Adrenal gland (tissue), 5 donors: ENCODE measurements at regions not wholly inside any gene's neighbourhood (a gene's known extent, or its start where the extent isn't known, plus 50 kb on each side); places are given as distances from the start of the nearest gene placed in this dataset.

ENCODE experiments used
- POLR2A ChIP-seq, 2 donors: fragments of 450-650 bp; IDR thresholded peaks; one replicate each; pipeline ENCODE4 v1.6.1; 2017; ENCODE audit warnings: antibody characterized with exemption in 2 of 2, mild to moderate bottlenecking in 2 of 2, moderate library complexity in 1 of 2
- TF ChIP-seq, protein P1 (sequence below), 6 experiments: fragments of 450-650 bp in 4 of 6; fragments of 200-600 bp in 2 of 6; sonication (generic) in 1 of 6; IDR thresholded peaks; 1 replicate in 5 of 6; 2 replicates in 1 of 6; pipeline versions ENCODE4 v1.5.1 to v1.8.0; 2016 to 2021; ENCODE audit warnings: antibody characterized with exemption in 6 of 6, mild to moderate bottlenecking in 2 of 6, moderate library complexity in 1 of 6
- donor health status: DM: no; HTN: no; CAD: no.

DNA sequence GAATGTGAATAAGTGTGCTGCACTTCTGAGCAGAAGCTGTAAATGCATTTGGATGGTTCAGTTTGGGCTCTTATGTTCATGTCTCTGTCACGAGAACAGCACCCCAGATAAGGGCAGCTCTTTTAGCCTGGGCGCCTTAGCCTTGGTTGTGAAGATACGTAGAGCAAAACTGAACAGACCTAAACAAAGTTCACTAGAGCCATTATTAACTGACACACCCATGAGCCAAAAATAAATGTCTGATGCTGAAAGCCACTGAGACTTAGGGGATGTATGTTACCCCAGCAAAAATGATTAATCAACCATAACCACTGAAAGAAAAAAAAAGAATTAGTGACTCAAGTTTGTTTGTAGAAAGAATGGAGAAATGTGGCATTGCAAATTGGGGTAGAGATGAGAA lies 343.4 kb downstream of the BCAT1 start:
- TF ChIP-seq, protein P1, sequence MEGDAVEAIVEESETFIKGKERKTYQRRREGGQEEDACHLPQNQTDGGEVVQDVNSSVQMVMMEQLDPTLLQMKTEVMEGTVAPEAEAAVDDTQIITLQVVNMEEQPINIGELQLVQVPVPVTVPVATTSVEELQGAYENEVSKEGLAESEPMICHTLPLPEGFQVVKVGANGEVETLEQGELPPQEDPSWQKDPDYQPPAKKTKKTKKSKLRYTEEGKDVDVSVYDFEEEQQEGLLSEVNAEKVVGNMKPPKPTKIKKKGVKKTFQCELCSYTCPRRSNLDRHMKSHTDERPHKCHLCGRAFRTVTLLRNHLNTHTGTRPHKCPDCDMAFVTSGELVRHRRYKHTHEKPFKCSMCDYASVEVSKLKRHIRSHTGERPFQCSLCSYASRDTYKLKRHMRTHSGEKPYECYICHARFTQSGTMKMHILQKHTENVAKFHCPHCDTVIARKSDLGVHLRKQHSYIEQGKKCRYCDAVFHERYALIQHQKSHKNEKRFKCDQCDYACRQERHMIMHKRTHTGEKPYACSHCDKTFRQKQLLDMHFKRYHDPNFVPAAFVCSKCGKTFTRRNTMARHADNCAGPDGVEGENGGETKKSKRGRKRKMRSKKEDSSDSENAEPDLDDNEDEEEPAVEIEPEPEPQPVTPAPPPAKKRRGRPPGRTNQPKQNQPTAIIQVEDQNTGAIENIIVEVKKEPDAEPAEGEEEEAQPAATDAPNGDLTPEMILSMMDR (IDR thresholded peaks at IDR 0.05) = no peak
- no peak for TF ChIP-seq POLR2A (IDR thresholded peaks at IDR 0.05)
